ENCODE measurements at regions not wholly inside any gene's neighbourhood (a gene's known extent, or its start where the extent isn't known, plus 50 kb on each side); places are given as distances from the start of the nearest gene placed in this dataset.

DNA sequence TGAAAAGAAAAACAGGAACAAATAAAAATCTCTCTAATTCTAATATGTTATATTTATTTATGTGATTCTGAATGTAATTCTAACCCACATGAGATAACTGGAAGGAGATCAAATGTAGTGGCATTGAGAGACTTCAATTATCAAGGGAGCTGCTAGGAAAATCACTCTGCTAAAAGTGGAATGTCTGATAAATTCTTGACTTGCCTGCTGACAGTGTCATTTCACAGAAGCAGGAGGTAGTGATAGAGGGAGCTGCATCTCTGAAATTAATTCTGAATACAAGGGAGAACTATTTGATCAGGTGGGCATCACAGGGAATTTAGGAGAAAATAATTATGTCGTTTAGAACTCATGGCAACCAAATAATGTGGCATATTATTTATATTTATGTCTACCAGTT is 303.6 kb downstream of the BCAT1 start:
- CTCF ChIA-PET = no interaction called here
- POLR2A ChIA-PET = no interaction called here
- TF ChIP-seq L3MBTL2 (conservative IDR thresholded peaks at IDR 0.05) (no peak), ZNF384 (IDR thresholded peaks at IDR 0.05) (no peak), LEF1 (IDR thresholded peaks at IDR 0.05; ENCODE audit: borderline replicate concordance) (no peak), CTBP1 (IDR thresholded peaks at IDR 0.05; ENCODE audit: borderline replicate concordance) (no peak), NFRKB (IDR thresholded peaks at IDR 0.05) (no peak), SUZ12 (IDR thresholded peaks at IDR 0.05) (no peak), ARNT (IDR thresholded peaks at IDR 0.05) (no peak), ELF4 (IDR thresholded peaks at IDR 0.05) (no peak), FOXA1 (IDR thresholded peaks at IDR 0.05) (no peak), HDGF (IDR thresholded peaks at IDR 0.05; ENCODE audit: borderline replicate concordance) (no peak), SP1 (IDR thresholded peaks at IDR 0.05) (no peak), FOXM1 (IDR thresholded peaks at IDR 0.05; ENCODE audit: borderline replicate concordance) (no peak)
- TF ChIP-seq, protein P1, sequence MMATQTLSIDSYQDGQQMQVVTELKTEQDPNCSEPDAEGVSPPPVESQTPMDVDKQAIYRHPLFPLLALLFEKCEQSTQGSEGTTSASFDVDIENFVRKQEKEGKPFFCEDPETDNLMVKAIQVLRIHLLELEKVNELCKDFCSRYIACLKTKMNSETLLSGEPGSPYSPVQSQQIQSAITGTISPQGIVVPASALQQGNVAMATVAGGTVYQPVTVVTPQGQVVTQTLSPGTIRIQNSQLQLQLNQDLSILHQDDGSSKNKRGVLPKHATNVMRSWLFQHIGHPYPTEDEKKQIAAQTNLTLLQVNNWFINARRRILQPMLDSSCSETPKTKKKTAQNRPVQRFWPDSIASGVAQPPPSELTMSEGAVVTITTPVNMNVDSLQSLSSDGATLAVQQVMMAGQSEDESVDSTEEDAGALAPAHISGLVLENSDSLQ (IDR thresholded peaks at IDR 0.05) = no peak
- DNase-seq (ENCODE audit: extremely low spot score) = no peak

DNA sequence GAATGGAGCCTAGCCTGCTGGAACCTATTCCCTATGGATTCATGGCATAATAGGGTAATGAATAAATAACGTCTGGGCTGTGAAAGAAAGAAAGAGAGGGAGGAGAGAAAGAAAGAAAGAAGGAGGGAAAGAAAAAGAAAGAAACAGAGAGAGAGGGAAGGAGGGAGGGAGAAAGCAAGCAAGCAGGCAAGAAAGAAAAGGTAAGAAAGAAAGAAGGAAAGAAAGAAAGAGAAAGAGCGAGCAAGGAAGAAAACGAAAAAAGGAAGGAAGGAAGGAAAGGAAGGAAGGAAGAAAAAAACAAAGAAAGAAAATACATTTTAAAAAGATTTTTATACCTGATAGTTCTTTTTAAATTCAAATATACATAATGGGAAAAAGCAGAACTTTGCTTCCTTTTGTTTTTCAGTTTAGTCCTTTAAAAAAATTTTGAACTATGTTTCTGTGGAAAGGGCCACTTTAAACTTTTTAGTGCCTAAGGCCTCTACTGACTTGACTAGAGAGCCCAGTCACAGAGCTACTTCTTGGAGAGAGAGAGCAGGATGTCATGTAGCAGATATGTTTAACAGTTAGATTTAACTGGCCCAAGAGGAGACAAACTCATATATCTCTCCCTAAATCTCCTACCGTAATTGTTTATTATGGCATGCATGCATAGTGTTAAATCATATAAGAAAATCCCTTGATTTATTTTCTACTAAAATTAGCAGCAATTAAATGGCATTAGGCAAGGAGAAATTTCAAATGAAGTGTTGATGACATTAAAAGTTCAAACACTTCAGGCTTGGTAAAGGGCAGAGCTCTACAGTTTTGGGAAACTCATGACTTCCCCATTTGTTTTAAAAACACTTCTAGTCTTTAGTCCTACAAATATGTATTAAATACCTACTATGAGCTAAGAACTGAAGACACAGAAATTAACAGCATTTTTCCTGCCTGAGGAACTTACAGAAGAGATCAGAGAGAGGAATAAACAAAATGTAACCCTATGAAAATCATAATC is 305.5 kb downstream of the BCAT1 start:
- TF ChIP-seq ARNT (IDR thresholded peaks at IDR 0.05) (no peak), LEF1 (IDR thresholded peaks at IDR 0.05; ENCODE audit: borderline replicate concordance) (no peak), FOXM1 (IDR thresholded peaks at IDR 0.05; ENCODE audit: borderline replicate concordance) (no peak), SP1 (IDR thresholded peaks at IDR 0.05) (no peak), ZNF384 (IDR thresholded peaks at IDR 0.05) (no peak)
- ChIA-PET POLR2A (interaction anchor here (0.6 kb wide), 1 partner anchor 324 kb away, joined by 4 read pairs; no protein-coding TSS in a partner anchor), CTCF (no interaction called here)
- DNase-seq (ENCODE audit: extremely low spot score) = no peak

DNA sequence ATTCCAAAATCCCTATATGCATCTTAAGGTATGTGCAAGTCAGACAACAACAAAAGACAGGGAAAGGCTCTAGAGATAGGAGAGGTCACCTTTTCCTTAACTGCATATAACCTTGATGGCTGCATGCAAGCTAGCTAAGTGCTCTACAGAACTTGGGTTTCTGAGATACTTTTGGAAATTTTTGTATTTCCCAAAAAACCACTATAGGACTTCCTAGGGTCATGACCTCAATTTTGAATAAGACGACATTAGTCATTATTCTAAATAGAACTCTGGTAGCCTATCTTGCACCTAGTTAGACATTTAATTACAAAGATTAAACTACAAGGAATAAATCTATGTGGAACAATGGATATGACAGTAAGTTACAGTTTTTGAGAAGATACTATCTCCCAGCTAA is 309.3 kb downstream of the BCAT1 start:
- ChIA-PET POLR2A (no interaction called here), CTCF (no interaction called here)
- TF ChIP-seq LEF1 (IDR thresholded peaks at IDR 0.05; ENCODE audit: borderline replicate concordance) (no peak), BHLHE40 (IDR thresholded peaks at IDR 0.05; ENCODE audit: borderline replicate concordance) (no peak), ARNT (IDR thresholded peaks at IDR 0.05) (no peak), ELF4 (IDR thresholded peaks at IDR 0.05) (no peak), FOXA1 (IDR thresholded peaks at IDR 0.05) (no peak), SUZ12 (IDR thresholded peaks at IDR 0.05) (no peak), L3MBTL2 (conservative IDR thresholded peaks at IDR 0.05) (no peak), ZNF384 (IDR thresholded peaks at IDR 0.05) (no peak), NFRKB (IDR thresholded peaks at IDR 0.05) (no peak), HDGF (IDR thresholded peaks at IDR 0.05; ENCODE audit: borderline replicate concordance) (no peak), FOXK2 (IDR thresholded peaks at IDR 0.05) (no peak), SP1 (IDR thresholded peaks at IDR 0.05) (no peak), CTBP1 (IDR thresholded peaks at IDR 0.05; ENCODE audit: borderline replicate concordance) (no peak), FOXM1 (IDR thresholded peaks at IDR 0.05; ENCODE audit: borderline replicate concordance) (no peak), TARDBP (IDR thresholded peaks at IDR 0.05) (no peak)
- TF ChIP-seq, protein P1 (IDR thresholded peaks at IDR 0.05) = no peak
- DNase-seq (ENCODE audit: extremely low spot score) = no peak

DNA sequence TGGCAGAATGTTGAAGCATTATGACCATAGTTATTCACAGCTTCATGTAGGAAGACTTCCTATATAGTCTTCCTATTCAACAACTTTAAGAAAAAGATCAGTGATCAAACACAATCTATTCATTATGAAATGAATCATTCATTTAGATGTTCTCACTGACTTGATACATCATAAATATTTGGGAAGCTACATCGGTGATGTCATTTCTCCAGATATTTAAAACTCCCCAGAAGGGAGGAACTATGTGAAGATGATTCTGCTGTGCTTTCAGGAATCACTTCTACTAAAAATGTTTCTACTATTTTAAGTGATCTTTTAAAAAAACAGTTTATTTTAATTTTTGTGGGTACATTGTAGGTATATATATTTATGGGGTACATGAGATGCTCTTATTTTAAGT is 316.4 kb downstream of the BCAT1 start:
- no peak for DNase-seq (ENCODE audit: extremely low spot score)
- TF ChIP-seq BHLHE40 (IDR thresholded peaks at IDR 0.05; ENCODE audit: borderline replicate concordance) (no peak), CTBP1 (IDR thresholded peaks at IDR 0.05; ENCODE audit: borderline replicate concordance) (no peak), L3MBTL2 (conservative IDR thresholded peaks at IDR 0.05) (no peak), SP1 (IDR thresholded peaks at IDR 0.05) (no peak), FOXA1 (IDR thresholded peaks at IDR 0.05) (no peak), TARDBP (IDR thresholded peaks at IDR 0.05) (no peak), FOXM1 (IDR thresholded peaks at IDR 0.05; ENCODE audit: borderline replicate concordance) (no peak), LEF1 (IDR thresholded peaks at IDR 0.05; ENCODE audit: borderline replicate concordance) (no peak), HDGF (IDR thresholded peaks at IDR 0.05; ENCODE audit: borderline replicate concordance) (no peak), ARNT (IDR thresholded peaks at IDR 0.05) (no peak), NFRKB (IDR thresholded peaks at IDR 0.05) (no peak), ELF4 (IDR thresholded peaks at IDR 0.05) (no peak), FOXK2 (IDR thresholded peaks at IDR 0.05) (no peak)
- POLR2A ChIA-PET = no interaction called here
- CTCF ChIA-PET = no interaction called here

DNA sequence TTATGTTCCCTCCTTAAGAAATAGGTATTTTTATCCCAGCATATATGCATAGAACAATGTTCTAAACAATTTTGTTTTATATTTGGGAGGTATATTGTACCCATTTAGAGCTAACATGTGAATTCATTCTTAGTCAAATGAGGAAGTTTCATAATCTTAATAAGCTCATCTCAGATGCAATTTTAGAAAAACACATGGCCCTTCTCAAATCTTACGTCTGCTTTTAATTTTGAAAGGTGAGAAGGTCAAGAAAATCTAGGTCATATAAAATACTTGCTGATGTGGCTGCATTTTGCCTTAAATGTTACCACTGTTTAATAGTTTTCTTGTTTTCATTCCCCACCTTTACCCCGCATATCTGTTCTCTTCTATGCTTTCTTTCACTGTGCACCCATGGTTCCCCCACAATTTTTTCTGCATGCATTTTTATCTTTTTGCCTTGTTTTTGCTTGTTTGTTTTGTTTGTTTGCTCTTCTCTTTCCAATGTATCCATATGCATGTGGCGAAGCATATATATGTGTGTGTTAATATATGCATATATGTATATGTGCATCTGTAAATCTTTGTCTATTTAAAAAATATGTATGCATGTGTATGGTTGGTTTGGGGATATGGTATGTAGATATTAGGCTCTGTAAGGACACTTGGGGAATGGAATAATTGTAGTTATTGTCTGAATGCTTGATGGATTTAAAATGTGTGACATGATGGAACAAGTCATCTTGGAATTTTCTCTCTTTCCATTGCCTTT is 317.1 kb downstream of the BCAT1 start:
- POLR2A ChIA-PET = no interaction called here
- CTCF ChIA-PET = no interaction called here
- no peak for DNase-seq (ENCODE audit: extremely low spot score)
- TF ChIP-seq, protein P1 (IDR thresholded peaks at IDR 0.05) = no peak

DNA sequence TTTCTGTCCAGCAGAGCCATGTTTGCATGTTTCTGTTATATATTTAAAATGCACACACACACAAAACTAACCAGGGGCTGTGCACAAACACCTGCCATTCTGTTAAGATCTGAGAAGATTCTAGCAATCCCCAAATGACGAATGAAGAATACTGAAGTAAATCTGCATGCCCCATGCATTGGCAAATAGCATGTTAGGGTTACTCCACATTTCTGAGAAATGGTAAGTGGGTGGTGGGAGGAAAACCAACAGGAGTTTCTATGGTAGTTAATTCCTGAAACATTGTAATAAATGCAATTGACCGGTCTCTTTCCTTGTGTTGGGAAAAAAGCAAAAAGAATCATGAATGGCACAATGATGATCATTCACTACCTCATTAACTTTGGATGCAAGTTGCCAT is 318.0 kb downstream of the BCAT1 start:
- no peak for DNase-seq (ENCODE audit: extremely low spot score)
- CTCF ChIA-PET = no interaction called here
- no peak for TF ChIP-seq FOXM1 (IDR thresholded peaks at IDR 0.05; ENCODE audit: borderline replicate concordance)
- TF ChIP-seq NFRKB (IDR thresholded peaks at IDR 0.05) = no peak
- TF ChIP-seq, protein P1 (IDR thresholded peaks at IDR 0.05) = no peak
- no peak for TF ChIP-seq ELF4 (IDR thresholded peaks at IDR 0.05)
- no peak for TF ChIP-seq FOXK2 (IDR thresholded peaks at IDR 0.05)
- no peak for TF ChIP-seq LEF1 (IDR thresholded peaks at IDR 0.05; ENCODE audit: borderline replicate concordance)
- no peak for TF ChIP-seq L3MBTL2 (conservative IDR thresholded peaks at IDR 0.05)
- no peak for TF ChIP-seq ARNT (IDR thresholded peaks at IDR 0.05)
- TF ChIP-seq SUZ12 (IDR thresholded peaks at IDR 0.05) = no peak
- no peak for TF ChIP-seq BHLHE40 (IDR thresholded peaks at IDR 0.05; ENCODE audit: borderline replicate concordance)
- TF ChIP-seq CTBP1 (IDR thresholded peaks at IDR 0.05; ENCODE audit: borderline replicate concordance) = no peak
- no peak for TF ChIP-seq ZNF384 (IDR thresholded peaks at IDR 0.05)
- POLR2A ChIA-PET = no interaction called here
